GM21447 (cell line): ENCODE measurements at regions not wholly inside any gene's neighbourhood (a gene's known extent, or its start where the extent isn't known, plus 50 kb on each side); places are given as distances from the start of the nearest gene placed in this dataset.

Source experiments
- ATAC-seq: cut with Tn5 transposase; IDR thresholded peaks from one replicate; pipeline ENCODE4 v1.9.1; 2021; ENCODE audit not compliant: unreplicated experiment

DNA sequence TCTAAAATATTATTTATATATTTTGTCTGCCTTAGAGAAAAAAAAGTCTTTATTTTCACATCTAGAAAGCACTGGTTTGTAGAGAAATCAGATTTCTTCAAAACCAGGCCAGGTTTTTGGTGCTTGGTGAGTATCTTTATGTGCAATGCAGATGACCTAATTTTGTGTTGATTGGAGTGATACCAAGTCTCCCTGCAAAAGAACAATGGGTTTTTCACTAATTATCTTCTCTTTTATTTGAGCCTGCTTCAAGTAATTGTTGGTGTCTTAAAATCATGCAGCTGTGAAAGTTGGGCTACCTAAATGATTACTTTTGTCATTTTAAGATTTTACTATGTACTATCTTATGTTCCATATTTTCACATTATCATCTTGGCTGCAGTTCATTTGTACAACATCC lies 874.7 kb downstream of the TFAP2A start:
- ATAC-seq: no peak

GRCh38 chr6:9539231-9539755 lies 875.6 kb downstream of the TFAP2A start:
- ATAC-seq: no peak

DNA sequence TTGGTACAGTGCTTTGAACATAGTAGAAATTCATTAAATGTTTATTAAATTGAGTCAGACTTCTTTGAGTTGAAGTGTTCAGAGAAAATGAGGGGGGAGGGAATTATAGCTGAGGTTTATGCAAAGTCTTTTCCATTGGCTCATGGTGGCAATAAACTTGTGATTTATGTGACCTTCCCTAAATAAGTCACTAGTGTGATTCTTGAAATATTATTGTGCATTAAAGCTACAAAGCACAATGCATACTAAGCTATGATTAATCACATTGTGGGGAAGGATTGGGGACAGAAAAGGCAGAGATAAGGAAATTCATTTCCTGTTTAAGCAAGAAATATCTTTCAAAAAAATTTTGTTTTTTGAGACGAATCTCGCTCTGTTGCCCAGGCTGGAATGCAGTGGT lies 877.5 kb downstream of the TFAP2A start:
- ATAC-seq: no peak

DNA sequence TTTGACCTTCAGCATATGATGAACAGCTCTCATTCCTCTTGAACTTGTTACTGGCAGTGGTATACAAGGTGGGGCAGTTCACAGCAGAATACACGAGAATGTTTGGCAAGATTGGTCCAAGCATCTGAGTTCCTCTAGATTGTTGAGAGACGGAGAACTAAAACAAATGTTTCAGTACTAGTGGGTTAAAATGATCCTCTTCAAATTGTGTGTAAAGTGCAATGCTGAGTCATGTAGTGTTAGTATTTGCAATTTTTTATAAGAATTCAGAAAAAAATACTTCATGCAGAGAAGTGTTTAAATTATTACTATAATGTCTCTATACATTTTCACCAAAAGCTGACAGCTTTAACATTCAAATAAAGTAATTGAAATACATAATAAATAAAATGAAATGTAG lies 879.8 kb downstream of the TFAP2A start:
- ATAC-seq: no peak

DNA sequence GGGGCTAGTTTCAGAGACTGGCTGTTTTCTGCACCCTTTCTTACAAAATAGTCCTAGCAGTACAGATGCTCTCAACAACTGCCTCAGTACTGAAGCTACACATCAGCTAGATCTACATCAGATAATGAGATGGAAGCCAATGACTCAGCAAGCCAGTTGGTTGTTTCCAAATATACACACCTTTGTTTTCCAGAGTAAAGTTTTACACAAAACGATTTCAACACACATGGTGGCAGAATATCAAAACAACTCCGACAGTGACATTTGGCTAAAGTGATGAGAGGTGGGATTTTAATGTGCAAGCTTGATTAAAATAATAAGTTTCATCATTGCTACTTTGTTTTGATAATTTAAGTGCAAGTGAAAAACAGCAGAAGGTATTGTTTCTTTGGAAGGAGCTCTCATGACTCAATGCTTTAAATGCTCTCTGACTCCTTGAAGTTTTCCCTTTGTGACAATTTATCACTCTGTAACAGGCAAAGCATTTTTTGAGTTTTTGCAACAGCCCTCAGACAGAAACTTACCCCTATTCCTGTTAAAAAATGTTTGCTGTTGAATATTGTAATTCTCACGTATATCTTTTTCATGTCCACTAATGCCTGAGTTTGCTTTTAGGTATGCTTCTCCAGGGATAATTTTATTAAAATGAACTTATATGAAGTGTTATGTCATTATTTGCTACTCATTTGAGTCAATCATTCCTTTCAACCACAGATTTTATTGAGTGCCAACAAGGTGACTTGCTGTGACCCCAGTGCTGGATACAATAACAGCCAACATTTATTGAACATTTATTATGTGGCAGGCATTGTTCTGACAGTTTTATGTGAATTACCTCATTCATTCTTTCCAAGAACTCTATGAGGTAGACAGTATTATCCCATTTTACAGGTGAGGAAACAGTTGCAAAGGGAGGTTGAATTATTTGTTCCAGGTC lies 882.0 kb downstream of the TFAP2A start:
- no peak for ATAC-seq

DNA sequence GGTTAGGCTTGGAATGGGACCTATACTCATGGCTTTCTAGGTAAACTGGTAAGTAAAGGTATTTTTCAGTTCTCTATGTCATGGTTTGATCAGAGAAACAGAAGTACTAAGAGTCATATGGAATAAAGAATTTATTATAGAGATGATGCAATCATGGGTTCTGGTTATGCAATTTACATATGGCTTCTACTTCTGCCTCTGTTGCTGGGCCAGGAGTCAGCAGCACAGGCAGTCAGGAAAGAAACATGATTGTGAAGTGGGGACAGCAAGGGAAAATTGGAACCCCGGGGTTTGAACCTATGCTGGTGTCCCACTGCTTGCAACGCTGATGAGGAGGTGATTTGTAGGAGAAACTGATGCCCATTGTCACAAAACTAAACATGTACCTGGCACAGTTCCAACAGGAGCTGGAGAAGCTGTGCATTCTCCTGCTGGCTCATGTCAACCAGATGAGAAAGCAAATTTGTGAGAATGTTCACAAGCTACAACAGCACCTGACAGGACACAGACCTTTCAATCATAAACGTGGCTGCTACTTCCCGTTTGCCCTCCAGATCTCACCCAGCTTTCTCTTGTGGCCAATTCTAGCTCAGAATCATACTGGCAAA lies 887.1 kb downstream of the TFAP2A start:
- no peak for ATAC-seq

DNA sequence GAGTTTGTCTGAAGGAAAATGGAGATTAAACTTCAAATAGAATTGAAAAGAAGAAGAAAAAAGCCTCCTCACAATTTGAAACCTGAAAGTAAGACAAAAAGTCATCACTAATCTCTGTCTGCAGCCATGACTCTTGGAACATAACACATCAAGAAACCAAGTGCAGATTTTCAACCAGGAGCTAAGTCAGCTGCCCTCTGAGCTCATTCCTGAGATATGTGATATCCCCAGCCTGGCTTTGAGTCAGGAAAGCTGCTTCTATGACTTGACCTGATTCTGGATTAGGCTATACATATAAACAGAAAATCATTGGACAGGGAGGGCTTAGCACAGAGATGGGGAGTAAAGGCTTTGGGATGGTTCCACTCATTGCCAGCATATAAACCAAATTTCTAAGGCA lies 891.4 kb downstream of the TFAP2A start:
- ATAC-seq: no peak

GRCh38 chr6:9522101-9522500 lies 892.8 kb downstream of the TFAP2A start:
- no peak for ATAC-seq

GRCh38 chr6:9521152-9521530 lies 893.7 kb downstream of the TFAP2A start:
- no peak for ATAC-seq

- peak; percentile 46 for ATAC-seq
Measured at GRCh38 chr6:9520417-9521151, 894.3 kb downstream of the TFAP2A start.

DNA sequence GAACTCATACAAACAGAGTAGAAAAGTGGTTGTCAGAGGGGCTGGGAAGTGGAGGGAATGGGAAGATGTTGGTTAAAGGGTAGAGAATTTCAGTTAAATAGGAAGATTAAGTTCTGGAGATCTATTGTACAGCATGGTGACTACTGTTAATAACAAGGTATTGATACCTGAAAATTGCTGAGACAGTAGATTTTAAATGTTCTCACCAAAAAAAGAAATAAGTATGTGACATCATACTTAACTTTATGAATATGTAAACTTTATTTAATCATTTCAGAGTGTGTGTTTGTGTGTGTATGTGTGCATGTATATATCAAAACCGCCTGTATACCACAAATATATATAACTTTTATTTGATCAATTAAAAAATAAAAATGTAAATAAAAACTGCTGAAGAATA lies 896.4 kb downstream of the TFAP2A start:
- ATAC-seq: no peak

DNA sequence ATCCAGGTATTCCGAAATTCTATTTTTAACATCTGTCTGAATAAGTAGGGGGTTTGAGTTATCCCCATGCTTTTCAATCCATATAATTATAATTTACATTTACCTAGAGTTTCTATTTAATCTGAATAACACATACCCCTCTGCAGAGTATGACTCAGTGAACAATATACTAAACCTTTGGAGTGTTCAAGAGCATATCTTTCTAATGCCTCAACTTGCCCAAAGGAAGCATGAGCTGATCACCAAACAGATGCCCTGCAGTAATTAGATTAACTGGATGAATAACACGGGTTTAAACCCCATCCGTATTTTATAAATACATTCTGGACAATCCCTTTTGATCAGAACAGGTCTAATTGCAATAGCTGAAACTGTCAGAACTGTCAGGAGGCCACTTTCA lies 897.1 kb downstream of the TFAP2A start:
- ATAC-seq: no peak

- ATAC-seq: no peak
Measured at GRCh38 chr6:9515633-9516606, 899.0 kb downstream of the TFAP2A start.

- no peak for ATAC-seq
Measured at GRCh38 chr6:9514146-9514545, 900.7 kb downstream of the TFAP2A start.

DNA sequence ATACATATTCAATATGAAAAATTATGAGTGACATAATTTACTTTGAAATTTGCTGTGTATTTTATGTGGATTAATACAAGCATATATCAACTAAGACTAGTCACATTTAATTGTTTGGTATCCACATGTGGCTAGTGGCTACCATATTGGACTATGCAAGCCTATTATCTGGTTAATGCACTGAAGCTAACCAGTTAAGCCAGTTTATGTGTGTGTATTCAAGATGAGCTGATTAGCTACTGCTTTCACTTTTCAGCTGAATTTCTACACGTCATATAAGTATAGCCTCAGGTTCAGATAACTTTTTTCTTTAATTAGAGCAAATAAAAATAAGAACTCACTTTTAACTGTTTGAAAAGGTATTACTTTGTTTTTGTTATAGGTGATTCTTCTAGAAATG lies 903.7 kb downstream of the TFAP2A start:
- no peak for ATAC-seq

DNA sequence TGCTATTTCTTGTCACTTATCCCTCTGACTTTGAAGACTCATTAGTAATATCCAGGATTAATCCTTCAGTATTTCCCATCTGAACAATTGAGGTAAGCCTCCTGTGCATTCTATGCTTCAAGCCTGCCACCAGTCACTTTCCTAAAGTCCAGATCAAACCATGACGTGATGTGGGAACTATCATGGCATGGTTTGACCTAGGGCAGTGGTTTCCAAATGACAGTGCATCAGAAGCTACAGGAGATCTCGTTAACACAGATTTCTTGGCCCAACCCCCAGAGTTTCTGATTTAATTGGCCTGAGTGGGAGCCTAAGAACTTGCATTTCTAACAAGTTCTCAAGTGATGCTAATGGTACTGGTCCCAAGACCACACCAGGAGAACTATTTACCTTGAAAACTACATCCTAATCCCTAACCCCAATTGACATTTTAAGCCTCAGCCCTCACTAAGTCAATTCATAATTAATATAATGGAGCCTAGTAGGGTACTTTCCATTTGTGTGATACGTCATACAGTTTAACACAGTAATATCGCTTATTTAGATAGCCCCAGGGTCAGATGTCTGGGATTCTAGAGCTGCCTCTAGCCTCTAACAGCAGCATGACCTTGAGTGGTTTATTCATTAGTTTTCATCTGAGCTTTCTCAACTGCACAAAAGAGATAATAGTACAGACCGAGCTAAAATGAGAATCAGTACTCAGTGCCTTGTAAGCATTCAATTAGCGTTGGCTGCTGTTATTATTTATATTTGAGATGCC lies 907.6 kb downstream of the TFAP2A start:
- ATAC-seq: no peak

GRCh38 chr6:9504191-9504590 lies 910.7 kb downstream of the TFAP2A start:
- no peak for ATAC-seq

GRCh38 chr6:9503111-9503761 lies 911.6 kb downstream of the TFAP2A start:
- no peak for ATAC-seq

GRCh38 chr6:9499709-9500108 lies 915.2 kb downstream of the TFAP2A start:
- ATAC-seq: no peak
